ENCODE measurements at regions not wholly inside any gene's neighbourhood (a gene's known extent, or its start where the extent isn't known, plus 50 kb on each side); places are given as distances from the start of the nearest gene placed in this dataset.
A peak's percentile ranks its signal among the peaks of the same experiment; 100 is the strongest.

- ChIA-PET CTCF (no interaction called here), POLR2A (ENCODE audit: low non-redundant PET) (no interaction called here)
- no TSS peak for BruUV-seq (replicated peaks)
- H3K4me3 ChIP-seq (ENCODE audit: low read depth, low read length, poor library complexity, severe bottlenecking), result no peak overlapping the region
- no peaks in the 10 kb centered on the region for H3K9me3 ChIP-seq (ENCODE audit: low read depth, low read length, poor library complexity, severe bottlenecking)
- peak overlapping the region; percentile 38 for H3K27ac ChIP-seq (ENCODE audit: low read depth, low read length, poor library complexity, severe bottlenecking)
- H3K27me3 ChIP-seq (replicated peaks; ENCODE audit: insufficient read depth, low read depth, low read length, poor library complexity), result no peaks in the 10 kb centered on the region
- H3K36me3 ChIP-seq (ENCODE audit: insufficient read depth, low read length, poor library complexity, severe bottlenecking), result no peaks in the 10 kb centered on the region
- TF ChIP-seq CTCF (conservative IDR thresholded peaks at IDR 0.05; ENCODE audit: low read depth, low read length), result no peak
- no peak for TF ChIP-seq EZH2 (IDR thresholded peaks at IDR 0.05; ENCODE audit: borderline replicate concordance, low read depth, low read length, poor library complexity, severe bottlenecking)
- peaks cover 33% of the 10 kb centered on the region for H3K4me1 ChIP-seq (ENCODE audit: insufficient read depth, low read length, poor library complexity, severe bottlenecking)
- no peak for DNase-seq (ENCODE audit: low spot score)
- intact Hi-C loops (cut with micrococcal nuclease; ENCODE audit: unreplicated experiment), result no loop called here
Observed at GRCh38 chr3:194274424-194275085, 76.6 kb downstream of the CPN2 start.

DNA sequence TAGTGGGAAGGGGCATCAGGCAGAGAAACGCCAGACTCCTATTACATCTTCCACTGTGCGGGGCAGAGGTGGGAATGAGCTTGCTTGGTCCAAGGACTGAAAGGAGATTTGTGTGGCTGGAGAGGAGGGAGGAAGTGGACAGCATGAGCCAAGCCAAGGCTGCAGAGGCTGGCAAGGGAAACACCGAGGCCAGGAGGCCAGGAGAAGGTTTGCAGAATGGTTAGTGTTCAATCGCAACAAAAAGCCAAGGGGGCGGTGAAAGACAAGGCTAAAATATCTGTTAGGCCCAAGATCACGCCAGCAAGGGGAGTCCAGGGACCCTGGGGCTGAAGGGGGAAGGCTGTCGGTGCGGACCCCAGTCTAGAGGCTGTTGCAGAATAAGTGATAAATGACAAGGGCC, 75.8 kb downstream of the CPN2 start:
- H3K9me3 ChIP-seq (ENCODE audit: low read depth, low read length, poor library complexity, severe bottlenecking), result no peaks in the 10 kb centered on the region
- TF ChIP-seq CTCF (conservative IDR thresholded peaks at IDR 0.05; ENCODE audit: low read depth, low read length) (no peak), EZH2 (IDR thresholded peaks at IDR 0.05; ENCODE audit: borderline replicate concordance, low read depth, low read length, poor library complexity, severe bottlenecking) (no peak)
- H3K4me1 ChIP-seq (ENCODE audit: insufficient read depth, low read length, poor library complexity, severe bottlenecking), result peaks cover 33% of the 10 kb centered on the region
- ChIA-PET CTCF (no interaction called here), POLR2A (ENCODE audit: low non-redundant PET) (no interaction called here)
- no peaks in the 10 kb centered on the region for H3K36me3 ChIP-seq (ENCODE audit: insufficient read depth, low read length, poor library complexity, severe bottlenecking)
- no peak overlapping the region for H3K4me3 ChIP-seq (ENCODE audit: low read depth, low read length, poor library complexity, severe bottlenecking)
- no peak for DNase-seq (ENCODE audit: low spot score)
- H3K27ac ChIP-seq (ENCODE audit: low read depth, low read length, poor library complexity, severe bottlenecking), result peak overlapping the region; percentile 38
- H3K27me3 ChIP-seq (replicated peaks; ENCODE audit: insufficient read depth, low read depth, low read length, poor library complexity), result no peaks in the 10 kb centered on the region
- intact Hi-C loops (cut with micrococcal nuclease; ENCODE audit: unreplicated experiment), result no loop called here
- BruUV-seq (replicated peaks), result no TSS peak

DNA sequence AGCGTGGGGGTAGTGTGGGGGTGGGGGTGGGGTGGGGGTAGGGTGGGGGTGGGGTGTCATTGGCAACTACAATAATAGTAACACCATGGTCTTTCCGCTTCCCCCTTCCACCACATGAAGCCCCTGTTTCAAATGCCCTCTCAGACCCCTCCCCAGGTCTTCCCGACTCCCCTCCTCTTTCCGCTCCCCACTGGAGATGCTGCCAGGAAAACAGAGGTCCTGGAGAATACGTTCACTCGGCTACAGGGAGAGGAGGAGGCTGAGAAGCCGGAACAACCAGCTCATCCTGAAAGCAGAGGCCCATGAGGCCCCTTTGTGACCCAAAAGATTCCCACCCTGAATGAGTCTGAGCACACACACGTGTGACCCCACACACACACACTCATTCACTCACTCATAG, 75.4 kb downstream of the CPN2 start:
- Histone ChIP-seq H3K4me3 (ENCODE audit: low read depth, low read length, poor library complexity, severe bottlenecking) (no peak overlapping the region), H3K27ac (ENCODE audit: low read depth, low read length, poor library complexity, severe bottlenecking) (no peak overlapping the region), H3K9me3 (ENCODE audit: low read depth, low read length, poor library complexity, severe bottlenecking) (no peaks in the 10 kb centered on the region), H3K27me3 (replicated peaks; ENCODE audit: insufficient read depth, low read depth, low read length, poor library complexity) (no peaks in the 10 kb centered on the region), H3K4me1 (ENCODE audit: insufficient read depth, low read length, poor library complexity, severe bottlenecking) (peaks cover 33% of the 10 kb centered on the region), H3K36me3 (ENCODE audit: insufficient read depth, low read length, poor library complexity, severe bottlenecking) (no peaks in the 10 kb centered on the region)
- TF ChIP-seq CTCF (conservative IDR thresholded peaks at IDR 0.05; ENCODE audit: low read depth, low read length) (no peak), EZH2 (IDR thresholded peaks at IDR 0.05; ENCODE audit: borderline replicate concordance, low read depth, low read length, poor library complexity, severe bottlenecking) (no peak)
- POLR2A ChIA-PET (ENCODE audit: low non-redundant PET), result no interaction called here
- no peak for DNase-seq (ENCODE audit: low spot score)
- CTCF ChIA-PET, result no interaction called here
- intact Hi-C loops (cut with micrococcal nuclease; ENCODE audit: unreplicated experiment), result no loop called here
- no TSS peak for BruUV-seq (replicated peaks)

All from A673 (cell line).